ENCODE measurements at regions not wholly inside any gene's neighbourhood (a gene's known extent, or its start where the extent isn't known, plus 50 kb on each side); places are given as distances from the start of the nearest gene placed in this dataset.
"Not testable (repeated sequence)": the region's sequence is repeated elsewhere in the genome, so short reads cannot be mapped to it uniquely, and the experiment has no call there.

GRCh38 chr14:87405563-87405962, 587.4 kb downstream of the GALC start:
- FAIRE-seq (no peak), DNase-seq (ENCODE audit: insufficient read length, low spot score) (no peak)
- TF ChIP-seq POLR2A (IDR thresholded peaks at IDR 0.05; ENCODE audit: low read depth, low read length) = no peak

- no peak for TF ChIP-seq POLR2A (IDR thresholded peaks at IDR 0.05; ENCODE audit: low read depth, low read length)
- no peak for FAIRE-seq
- DNase-seq (ENCODE audit: insufficient read length, low spot score) = no peak
These were observed 595.5 kb downstream of the GALC start for GRCh38 chr14:87397499-87397898.

- no peak for DNase-seq (ENCODE audit: insufficient read length, low spot score)
- FAIRE-seq = no peak
These were observed 601.9 kb downstream of the GALC start for GRCh38 chr14:87391066-87391465.

GRCh38 chr14:87388946-87389345, 604.0 kb downstream of the GALC start:
- DNase-seq (ENCODE audit: insufficient read length, low spot score) (no peak), FAIRE-seq (no peak)
- no peak for TF ChIP-seq POLR2A (IDR thresholded peaks at IDR 0.05; ENCODE audit: low read depth, low read length)

More at GRCh38 chr14:87391066-87391465, 601.9 kb downstream of the GALC start:
- TF ChIP-seq POLR2A (IDR thresholded peaks at IDR 0.05; ENCODE audit: low read depth, low read length) = no peak

- no peak for TF ChIP-seq POLR2A (IDR thresholded peaks at IDR 0.05; ENCODE audit: low read depth, low read length)
- DNase-seq (ENCODE audit: insufficient read length, low spot score) = no peak
- no peak for FAIRE-seq
These were observed 605.2 kb downstream of the GALC start for GRCh38 chr14:87387806-87388205.

- DNase-seq (ENCODE audit: insufficient read length, low spot score) = no peak
- FAIRE-seq = no peak
These were observed 606.5 kb downstream of the GALC start for GRCh38 chr14:87386524-87386923.

GRCh38 chr14:87380054-87380453, 612.9 kb downstream of the GALC start:
- DNase-seq (ENCODE audit: insufficient read length, low spot score) (no peak), FAIRE-seq (no peak)
- no peak for TF ChIP-seq POLR2A (IDR thresholded peaks at IDR 0.05; ENCODE audit: low read depth, low read length)

More at GRCh38 chr14:87386524-87386923, 606.5 kb downstream of the GALC start:
- TF ChIP-seq POLR2A (IDR thresholded peaks at IDR 0.05; ENCODE audit: low read depth, low read length) = no peak

- no peak for FAIRE-seq
- no peak for TF ChIP-seq POLR2A (IDR thresholded peaks at IDR 0.05; ENCODE audit: low read depth, low read length)
- no peak for DNase-seq (ENCODE audit: insufficient read length, low spot score)
These were observed 624.2 kb downstream of the GALC start for GRCh38 chr14:87368751-87369150.

GRCh38 chr14:87360246-87360645, 632.7 kb downstream of the GALC start:
- DNase-seq (ENCODE audit: insufficient read length, low spot score); FAIRE-seq: not testable (repeated sequence)

- FAIRE-seq (no peak), DNase-seq (ENCODE audit: insufficient read length, low spot score) (no peak)
- TF ChIP-seq POLR2A (IDR thresholded peaks at IDR 0.05; ENCODE audit: low read depth, low read length) = no peak
These were observed 642.0 kb downstream of the GALC start for GRCh38 chr14:87351007-87351406.

- no peak for DNase-seq (ENCODE audit: insufficient read length, low spot score)
- no peak for TF ChIP-seq POLR2A (IDR thresholded peaks at IDR 0.05; ENCODE audit: low read depth, low read length)
- no peak for FAIRE-seq
These were observed 643.1 kb downstream of the GALC start for GRCh38 chr14:87349921-87350320.

GRCh38 chr14:87343652-87344051, 649.3 kb downstream of the GALC start:
- no peak for TF ChIP-seq POLR2A (IDR thresholded peaks at IDR 0.05; ENCODE audit: low read depth, low read length)
- DNase-seq (ENCODE audit: insufficient read length, low spot score) = no peak
- FAIRE-seq = no peak

- FAIRE-seq (no peak), DNase-seq (ENCODE audit: insufficient read length, low spot score) (no peak)
- no peak for TF ChIP-seq POLR2A (IDR thresholded peaks at IDR 0.05; ENCODE audit: low read depth, low read length)
These were observed 657.8 kb downstream of the GALC start for GRCh38 chr14:87334997-87335685.

- TF ChIP-seq POLR2A (IDR thresholded peaks at IDR 0.05; ENCODE audit: low read depth, low read length) = no peak
- DNase-seq (ENCODE audit: insufficient read length, low spot score) (no peak), FAIRE-seq (no peak)
These were observed 661.0 kb downstream of the GALC start for GRCh38 chr14:87331991-87332390.

GRCh38 chr14:87325741-87326140, 667.2 kb downstream of the GALC start:
- TF ChIP-seq POLR2A (IDR thresholded peaks at IDR 0.05; ENCODE audit: low read depth, low read length) = no peak
- no peak for FAIRE-seq
- DNase-seq (ENCODE audit: insufficient read length, low spot score) = no peak

- no peak for TF ChIP-seq POLR2A (IDR thresholded peaks at IDR 0.05; ENCODE audit: low read depth, low read length)
- DNase-seq (ENCODE audit: insufficient read length, low spot score) (no peak), FAIRE-seq (no peak)
These were observed 669.8 kb downstream of the GALC start for GRCh38 chr14:87323191-87323590.
